ENCODE measurements at regions not wholly inside any gene's neighbourhood (a gene's known extent, or its start where the extent isn't known, plus 50 kb on each side); places are given as distances from the start of the nearest gene placed in this dataset.

DNA sequence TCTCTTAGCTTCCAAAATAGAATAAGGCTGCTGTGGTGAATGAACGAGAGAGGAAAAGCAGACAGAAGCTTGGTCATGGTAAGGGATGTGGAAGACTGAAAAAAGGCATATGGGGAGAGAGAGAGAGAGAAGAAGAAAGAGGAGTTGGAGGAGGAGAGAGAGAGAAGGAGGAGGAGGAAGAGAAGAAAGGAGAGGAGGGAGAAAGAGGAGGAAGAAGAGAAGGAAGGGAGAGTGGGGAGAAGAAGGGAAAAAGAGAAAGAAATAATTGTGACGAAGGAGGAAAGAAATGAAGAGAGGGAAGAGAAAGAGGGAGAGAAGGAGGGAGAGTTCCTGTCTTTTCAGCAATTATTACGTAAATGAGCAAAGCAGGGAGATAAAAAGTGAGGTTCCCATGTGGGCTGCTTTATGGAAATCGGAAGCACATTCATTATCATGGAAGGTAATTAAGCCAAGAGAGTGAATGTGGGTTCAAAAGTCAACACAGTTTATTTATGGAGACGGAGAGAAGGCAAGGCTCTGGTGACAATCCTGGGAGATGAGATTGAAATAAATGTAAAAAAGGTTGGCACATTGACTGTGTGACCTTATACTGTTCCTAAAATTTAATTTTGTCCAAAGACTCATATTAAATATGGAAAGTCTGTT, 611.2 kb downstream of the KIF4B start:
- TF ChIP-seq POLR2A (IDR thresholded peaks at IDR 0.05), result no peak
- TF ChIP-seq, protein P1, sequence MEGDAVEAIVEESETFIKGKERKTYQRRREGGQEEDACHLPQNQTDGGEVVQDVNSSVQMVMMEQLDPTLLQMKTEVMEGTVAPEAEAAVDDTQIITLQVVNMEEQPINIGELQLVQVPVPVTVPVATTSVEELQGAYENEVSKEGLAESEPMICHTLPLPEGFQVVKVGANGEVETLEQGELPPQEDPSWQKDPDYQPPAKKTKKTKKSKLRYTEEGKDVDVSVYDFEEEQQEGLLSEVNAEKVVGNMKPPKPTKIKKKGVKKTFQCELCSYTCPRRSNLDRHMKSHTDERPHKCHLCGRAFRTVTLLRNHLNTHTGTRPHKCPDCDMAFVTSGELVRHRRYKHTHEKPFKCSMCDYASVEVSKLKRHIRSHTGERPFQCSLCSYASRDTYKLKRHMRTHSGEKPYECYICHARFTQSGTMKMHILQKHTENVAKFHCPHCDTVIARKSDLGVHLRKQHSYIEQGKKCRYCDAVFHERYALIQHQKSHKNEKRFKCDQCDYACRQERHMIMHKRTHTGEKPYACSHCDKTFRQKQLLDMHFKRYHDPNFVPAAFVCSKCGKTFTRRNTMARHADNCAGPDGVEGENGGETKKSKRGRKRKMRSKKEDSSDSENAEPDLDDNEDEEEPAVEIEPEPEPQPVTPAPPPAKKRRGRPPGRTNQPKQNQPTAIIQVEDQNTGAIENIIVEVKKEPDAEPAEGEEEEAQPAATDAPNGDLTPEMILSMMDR (IDR thresholded peaks at IDR 0.05 in 8 of 11, conservative IDR thresholded peaks at IDR 0.05 in 3 of 11), result no peak

All from spleen (tissue), 7 donors.